Esophagus muscularis mucosa (tissue), 3 donors: ENCODE measurements at regions not wholly inside any gene's neighbourhood (a gene's known extent, or its start where the extent isn't known, plus 50 kb on each side); places are given as distances from the start of the nearest gene placed in this dataset.

ENCODE experiments used
- POLR2A ChIP-seq: fragments of 450-650 bp; IDR thresholded peaks from one replicate; pipeline ENCODE4 v1.6.1; 2017; ENCODE audit warnings: antibody characterized with exemption, moderate library complexity, mild to moderate bottlenecking, low read depth
- POLR2AphosphoS5 ChIP-seq, 2 donors: sonication (generic); formaldehyde crosslinking; IDR thresholded peaks; one replicate each; pipeline ENCODE4 v1.6.1; 2017; ENCODE audit warnings: antibody characterized with exemption in 2 of 2
- TF ChIP-seq, protein P1 (sequence below), 3 experiments: fragments of 200-600 bp in 2 of 3; fragments of 450-650 bp in 1 of 3; sonication (generic) in 2 of 3; IDR thresholded peaks; one replicate each; pipeline ENCODE4 v1.5.1; 2017 to 2019; ENCODE audit warnings: antibody characterized with exemption in 3 of 3, mild to moderate bottlenecking in 2 of 3, moderate library complexity in 1 of 3

DNA sequence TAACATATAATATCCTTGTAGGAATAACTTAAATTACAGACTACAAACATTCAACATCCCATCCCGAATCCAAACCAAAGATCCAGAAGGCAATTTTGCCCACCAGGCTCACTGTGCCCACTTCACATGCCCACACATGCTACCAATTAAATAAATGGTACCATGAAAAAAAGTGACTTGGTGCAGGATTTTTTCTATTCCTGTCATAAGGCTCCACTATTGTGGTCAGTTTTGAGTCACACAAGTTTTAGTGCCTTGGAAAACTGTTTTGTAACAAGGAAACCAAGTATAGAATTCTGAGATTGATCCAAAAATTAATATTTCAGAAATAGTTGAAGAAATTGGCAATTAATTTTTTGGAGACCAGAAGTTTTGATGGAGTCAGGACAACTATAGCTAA lies 470.1 kb upstream of the THBS1 start:
- TF ChIP-seq, protein P1, sequence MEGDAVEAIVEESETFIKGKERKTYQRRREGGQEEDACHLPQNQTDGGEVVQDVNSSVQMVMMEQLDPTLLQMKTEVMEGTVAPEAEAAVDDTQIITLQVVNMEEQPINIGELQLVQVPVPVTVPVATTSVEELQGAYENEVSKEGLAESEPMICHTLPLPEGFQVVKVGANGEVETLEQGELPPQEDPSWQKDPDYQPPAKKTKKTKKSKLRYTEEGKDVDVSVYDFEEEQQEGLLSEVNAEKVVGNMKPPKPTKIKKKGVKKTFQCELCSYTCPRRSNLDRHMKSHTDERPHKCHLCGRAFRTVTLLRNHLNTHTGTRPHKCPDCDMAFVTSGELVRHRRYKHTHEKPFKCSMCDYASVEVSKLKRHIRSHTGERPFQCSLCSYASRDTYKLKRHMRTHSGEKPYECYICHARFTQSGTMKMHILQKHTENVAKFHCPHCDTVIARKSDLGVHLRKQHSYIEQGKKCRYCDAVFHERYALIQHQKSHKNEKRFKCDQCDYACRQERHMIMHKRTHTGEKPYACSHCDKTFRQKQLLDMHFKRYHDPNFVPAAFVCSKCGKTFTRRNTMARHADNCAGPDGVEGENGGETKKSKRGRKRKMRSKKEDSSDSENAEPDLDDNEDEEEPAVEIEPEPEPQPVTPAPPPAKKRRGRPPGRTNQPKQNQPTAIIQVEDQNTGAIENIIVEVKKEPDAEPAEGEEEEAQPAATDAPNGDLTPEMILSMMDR (IDR thresholded peaks at IDR 0.05): no peak
- TF ChIP-seq POLR2A (no peak), POLR2AphosphoS5 (IDR thresholded peaks at IDR 0.05) (no peak)
